ENCODE measurements at regions not wholly inside any gene's neighbourhood (a gene's known extent, or its start where the extent isn't known, plus 50 kb on each side); places are given as distances from the start of the nearest gene placed in this dataset.

DNA sequence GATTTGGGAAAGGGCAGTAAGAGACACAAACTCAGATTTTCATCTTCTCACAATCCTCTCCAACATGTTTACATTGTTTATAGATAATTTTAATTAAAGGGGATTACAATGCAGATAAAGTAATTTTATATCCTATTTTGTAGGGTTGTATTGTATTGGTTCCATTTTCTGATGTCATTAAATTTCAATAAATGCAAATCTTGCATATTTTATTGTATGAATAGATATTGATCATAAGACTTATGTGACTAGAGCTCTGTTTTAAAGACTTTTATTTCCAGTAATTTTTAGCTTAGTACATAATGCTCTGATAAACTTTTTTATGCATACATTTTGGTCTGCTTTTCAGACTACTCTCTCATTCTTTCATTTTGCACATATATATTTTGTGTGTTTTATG is 819.6 kb downstream of the TSN start:
- TF ChIP-seq EZH2 (IDR thresholded peaks at IDR 0.05; ENCODE audit: insufficient read depth, poor library complexity, severe bottlenecking) (no peak), EZH2phosphoT487 (IDR thresholded peaks at IDR 0.05; ENCODE audit: insufficient read depth, low read depth) (no peak)
